ENCODE measurements at regions not wholly inside any gene's neighbourhood (a gene's known extent, or its start where the extent isn't known, plus 50 kb on each side); places are given as distances from the start of the nearest gene placed in this dataset.
"Not testable (repeated sequence)": the region's sequence is repeated elsewhere in the genome, so short reads cannot be mapped to it uniquely, and the experiment has no call there.

DNA sequence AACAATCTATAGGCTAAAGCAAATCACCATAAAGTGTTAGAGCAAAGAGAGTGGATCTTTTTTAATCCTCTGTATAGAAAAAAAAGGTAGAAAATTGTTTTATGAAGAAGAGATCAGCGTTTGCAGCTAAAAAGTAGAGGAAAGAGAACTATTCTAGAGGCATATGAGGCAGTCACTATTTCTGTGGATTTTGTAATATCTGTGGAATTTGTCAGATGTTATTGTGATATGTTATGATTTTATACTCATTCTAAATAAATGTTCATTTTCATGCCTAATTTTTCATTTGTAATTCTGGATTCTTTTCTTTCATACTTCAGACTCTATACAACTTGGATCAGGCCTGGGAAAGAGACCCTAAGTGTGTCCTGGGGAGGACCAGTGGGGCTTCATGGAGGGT lies 295.0 kb upstream of the LYZL1 start:
- intact Hi-C loops (cut with micrococcal nuclease) = no loop called here
- TF ChIP-seq, protein P1, sequence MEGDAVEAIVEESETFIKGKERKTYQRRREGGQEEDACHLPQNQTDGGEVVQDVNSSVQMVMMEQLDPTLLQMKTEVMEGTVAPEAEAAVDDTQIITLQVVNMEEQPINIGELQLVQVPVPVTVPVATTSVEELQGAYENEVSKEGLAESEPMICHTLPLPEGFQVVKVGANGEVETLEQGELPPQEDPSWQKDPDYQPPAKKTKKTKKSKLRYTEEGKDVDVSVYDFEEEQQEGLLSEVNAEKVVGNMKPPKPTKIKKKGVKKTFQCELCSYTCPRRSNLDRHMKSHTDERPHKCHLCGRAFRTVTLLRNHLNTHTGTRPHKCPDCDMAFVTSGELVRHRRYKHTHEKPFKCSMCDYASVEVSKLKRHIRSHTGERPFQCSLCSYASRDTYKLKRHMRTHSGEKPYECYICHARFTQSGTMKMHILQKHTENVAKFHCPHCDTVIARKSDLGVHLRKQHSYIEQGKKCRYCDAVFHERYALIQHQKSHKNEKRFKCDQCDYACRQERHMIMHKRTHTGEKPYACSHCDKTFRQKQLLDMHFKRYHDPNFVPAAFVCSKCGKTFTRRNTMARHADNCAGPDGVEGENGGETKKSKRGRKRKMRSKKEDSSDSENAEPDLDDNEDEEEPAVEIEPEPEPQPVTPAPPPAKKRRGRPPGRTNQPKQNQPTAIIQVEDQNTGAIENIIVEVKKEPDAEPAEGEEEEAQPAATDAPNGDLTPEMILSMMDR (IDR thresholded peaks at IDR 0.05) = no peak
- H4K20me1 ChIP-seq (ENCODE audit: insufficient read depth, low read length) = no peaks in the 10 kb centered on the region
- H3K4me3 ChIP-seq (replicated peaks in 1 of 3; ENCODE audit: low read depth in 2 of 3, low read length in 3 of 3) = no peak overlapping the region
- H2AFZ ChIP-seq (ENCODE audit: insufficient read depth, low read depth, low read length, poor library complexity, severe bottlenecking) = no peak overlapping the region
- Mint-ChIP-seq H3K4me1 (no peaks in the 10 kb centered on the region), H3K27ac (no peak overlapping the region), H3K36me3 (no peaks in the 10 kb centered on the region), H3K4me3 (no peak overlapping the region), H3K9me3 (no peaks in the 10 kb centered on the region), H3K27me3 (ENCODE audit: low read depth in 3 of 3) (peaks cover 7 to 11% (median 10%) of the 10 kb centered on the region in 3 donors)
- H3K79me2 ChIP-seq (ENCODE audit: insufficient read depth, low read length) = no peaks in the 10 kb centered on the region
- no peaks in the 10 kb centered on the region for H3K27me3 ChIP-seq (ENCODE audit: control insufficient read depth in 2 of 2, insufficient read depth in 2 of 2, low read length in 2 of 2)
- H3K27ac ChIP-seq (ENCODE audit: low read depth in 1 of 2, low read length in 2 of 2) = no peak overlapping the region
- no peak for DNase-seq
- H3K9me3 ChIP-seq (replicated peaks in 1 of 2; ENCODE audit: control insufficient read depth in 1 of 2, insufficient read depth in 1 of 2, low read length in 2 of 2) = no peaks in the 10 kb centered on the region
- no peaks in the 10 kb centered on the region for H3K4me1 ChIP-seq (ENCODE audit: control insufficient read depth in 1 of 2, insufficient read depth in 2 of 2, low read length in 2 of 2)
- H3K4me2 ChIP-seq (replicated peaks; ENCODE audit: extremely low read depth, low read length, poor library complexity, severe bottlenecking) = no peak overlapping the region
- H3K9ac ChIP-seq (ENCODE audit: insufficient read depth, low read length, poor library complexity, severe bottlenecking) = no peak overlapping the region
- no peaks in the 10 kb centered on the region for H3K36me3 ChIP-seq (replicated peaks in 1 of 2; ENCODE audit: control insufficient read depth in 1 of 2, insufficient read depth in 2 of 2, low read length in 2 of 2)
- no CpG with 5 or more reads among the region's 1 CpG for WGBS (ENCODE audit: insufficient coverage)

GRCh38 chr10:28994802-28995201 lies 294.1 kb upstream of the LYZL1 start:
- intact Hi-C loops (cut with micrococcal nuclease); H3K4me2 ChIP-seq (replicated peaks; ENCODE audit: extremely low read depth, low read length, poor library complexity, severe bottlenecking); H2AFZ ChIP-seq (ENCODE audit: insufficient read depth, low read depth, low read length, poor library complexity, severe bottlenecking); H3K27ac Mint-ChIP-seq; H3K27me3 ChIP-seq (ENCODE audit: control insufficient read depth in 2 of 2, insufficient read depth in 2 of 2, low read length in 2 of 2); H3K79me2 ChIP-seq (ENCODE audit: insufficient read depth, low read length); H3K4me1 Mint-ChIP-seq; H3K36me3 Mint-ChIP-seq; H3K27ac ChIP-seq (ENCODE audit: low read depth in 1 of 2, low read length in 2 of 2); H4K20me1 ChIP-seq (ENCODE audit: insufficient read depth, low read length); H3K9ac ChIP-seq (ENCODE audit: insufficient read depth, low read length, poor library complexity, severe bottlenecking); H3K4me3 ChIP-seq (replicated peaks in 1 of 3; ENCODE audit: low read depth in 2 of 3, low read length in 3 of 3); H3K9me3 ChIP-seq (replicated peaks in 1 of 2; ENCODE audit: control insufficient read depth in 1 of 2, insufficient read depth in 1 of 2, low read length in 2 of 2); H3K4me3 Mint-ChIP-seq; H3K9me3 Mint-ChIP-seq; DNase-seq; H3K36me3 ChIP-seq (replicated peaks in 1 of 2; ENCODE audit: control insufficient read depth in 1 of 2, insufficient read depth in 2 of 2, low read length in 2 of 2); H3K4me1 ChIP-seq (ENCODE audit: control insufficient read depth in 1 of 2, insufficient read depth in 2 of 2, low read length in 2 of 2): not testable (repeated sequence)
- no CpG with 5 or more reads among the region's 5 CpGs for WGBS (ENCODE audit: insufficient coverage)
- H3K27me3 Mint-ChIP-seq (ENCODE audit: low read depth in 3 of 3) = peaks cover 7 to 11% (median 7%) of the 10 kb centered on the region in 3 donors
